Osteoblast (primary cell): ENCODE measurements at regions not wholly inside any gene's neighbourhood (a gene's known extent, or its start where the extent isn't known, plus 50 kb on each side); places are given as distances from the start of the nearest gene placed in this dataset.

Experiments
- DNase-seq: peaks from one replicate; pipeline ENCODE4 v3.0.0; 2011; ENCODE audit warnings: low spot score, mixed read lengths; ENCODE audit not compliant: insufficient read length; ENCODE audit errors: missing footprints
- H2AFZ ChIP-seq: 2 replicates; pipeline ENCODE4 v1.6.0; 2011; ENCODE audit warnings: mild to moderate bottlenecking, low read length
- H3K27ac ChIP-seq: 2 replicates; pipeline ENCODE4 v1.5.1; 2011; ENCODE audit warnings: mild to moderate bottlenecking, low read depth, low read length, moderate library complexity
- H3K27me3 ChIP-seq: 2 replicates; pipeline ENCODE4 v1.6.0; 2012; ENCODE audit warnings: mild to moderate bottlenecking, control low read depth, inconsistent platforms, low read length, moderate library complexity; ENCODE audit not compliant: insufficient read depth
- H3K36me3 ChIP-seq: 2 replicates; pipeline ENCODE4 v1.5.1; 2011; ENCODE audit warnings: mild to moderate bottlenecking, low read length, control low read depth, moderate library complexity; ENCODE audit not compliant: insufficient read depth
- H3K4me1 ChIP-seq: 2 replicates; pipeline ENCODE4 v1.5.1; 2011; ENCODE audit warnings: mild to moderate bottlenecking, low read length, control low read depth, moderate library complexity; ENCODE audit not compliant: insufficient read depth
- H3K4me2 ChIP-seq: 2 replicates; pipeline ENCODE4 v1.6.0; 2011; ENCODE audit warnings: mild to moderate bottlenecking, low read length; ENCODE audit not compliant: insufficient read depth
- H3K4me3 ChIP-seq: fragments of 200-600 bp; sonication (generic); 3 replicates; pipeline ENCODE4 v1.5.1; 2012; ENCODE audit warnings: mild to moderate bottlenecking, low read length, inconsistent platforms; ENCODE audit not compliant: insufficient read depth
- H3K79me2 ChIP-seq: 2 replicates; pipeline ENCODE4 v1.6.0; 2012; ENCODE audit warnings: mild to moderate bottlenecking, low read length, control low read depth, inconsistent platforms; ENCODE audit not compliant: insufficient read depth
- H3K9me3 ChIP-seq: 2 replicates; pipeline ENCODE4 v1.5.1; 2011; ENCODE audit warnings: low read depth, low read length, control low read depth
- H4K20me1 ChIP-seq: 2 replicates; pipeline ENCODE4 v1.6.0; 2012; ENCODE audit warnings: mild to moderate bottlenecking, low read length, control low read depth; ENCODE audit not compliant: insufficient read depth
- CTCF ChIP-seq: IDR thresholded peaks from 2 replicates; pipeline ENCODE4 v1.5.1; 2011; ENCODE audit warnings: mild to moderate bottlenecking, low read depth, low read length, moderate library complexity; ENCODE audit errors: extremely low read depth

- H3K4me1 ChIP-seq = no peaks in the 10 kb centered on the region
- TF ChIP-seq CTCF = no peak
- peaks cover 3% of the 10 kb centered on the region for H3K9me3 ChIP-seq
- H3K27ac ChIP-seq = no peak overlapping the region
- DNase-seq = no peak
- no peak overlapping the region for H3K4me2 ChIP-seq
- H3K4me3 ChIP-seq = no peak overlapping the region
- H2AFZ ChIP-seq = no peak overlapping the region
- no peaks in the 10 kb centered on the region for H3K36me3 ChIP-seq
- H3K27me3 ChIP-seq = no peaks in the 10 kb centered on the region
- no peaks in the 10 kb centered on the region for H3K79me2 ChIP-seq
- no peaks in the 10 kb centered on the region for H4K20me1 ChIP-seq
Observed at GRCh38 chr16:5510819-5511370, 413.3 kb upstream of the EEF2KMT start.

DNA sequence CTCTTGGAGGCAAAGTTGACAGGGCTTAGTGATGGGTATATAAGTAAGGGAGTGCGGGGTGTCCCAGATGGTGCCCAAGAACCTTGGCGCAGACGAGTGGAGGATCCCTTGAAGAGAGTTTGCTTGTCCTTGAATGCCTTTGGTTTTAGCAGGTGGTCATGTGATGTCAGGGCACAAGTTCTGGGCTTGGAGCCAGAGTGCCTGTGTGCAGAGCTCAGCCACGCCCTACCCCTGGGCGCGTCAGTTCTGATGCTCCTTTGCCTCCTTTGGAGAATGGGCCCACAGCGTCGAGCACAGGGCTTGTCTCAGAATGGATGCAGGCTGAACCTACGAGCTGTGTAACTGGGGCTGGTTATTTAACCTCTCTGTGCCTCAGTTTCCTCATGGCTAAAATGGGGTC lies 412.2 kb upstream of the EEF2KMT start:
- no peaks in the 10 kb centered on the region for H3K4me1 ChIP-seq
- H3K36me3 ChIP-seq = no peaks in the 10 kb centered on the region
- no peaks in the 10 kb centered on the region for H3K79me2 ChIP-seq
- H3K9me3 ChIP-seq = peaks cover 3% of the 10 kb centered on the region
- no peaks in the 10 kb centered on the region for H3K27me3 ChIP-seq
- no peak for TF ChIP-seq CTCF
- H3K4me3 ChIP-seq = no peak overlapping the region
- H3K27ac ChIP-seq = no peak overlapping the region
- H4K20me1 ChIP-seq = no peaks in the 10 kb centered on the region
- H2AFZ ChIP-seq = no peak overlapping the region
- no peak for DNase-seq
- no peak overlapping the region for H3K4me2 ChIP-seq

- Histone ChIP-seq H3K27me3 (no peaks in the 10 kb centered on the region), H3K79me2 (no peaks in the 10 kb centered on the region), H3K36me3 (no peaks in the 10 kb centered on the region), H3K4me3 (no peak overlapping the region), H3K9me3 (peaks cover 3% of the 10 kb centered on the region), H3K27ac (no peak overlapping the region), H3K4me2 (no peak overlapping the region), H3K4me1 (no peaks in the 10 kb centered on the region), H4K20me1 (no peaks in the 10 kb centered on the region), H2AFZ (no peak overlapping the region)
- TF ChIP-seq CTCF = no peak
- no peak for DNase-seq
Observed at GRCh38 chr16:5509336-5509735, 411.7 kb upstream of the EEF2KMT start.

- Histone ChIP-seq H4K20me1 (no peaks in the 10 kb centered on the region), H3K27me3 (no peaks in the 10 kb centered on the region), H3K4me3 (no peak overlapping the region), H2AFZ (no peak overlapping the region), H3K36me3 (no peaks in the 10 kb centered on the region), H3K9me3 (peaks cover 3% of the 10 kb centered on the region), H3K27ac (no peak overlapping the region), H3K79me2 (no peaks in the 10 kb centered on the region), H3K4me2 (no peak overlapping the region), H3K4me1 (no peaks in the 10 kb centered on the region)
- TF ChIP-seq CTCF = no peak
- DNase-seq = no peak
Observed at GRCh38 chr16:5508371-5508770, 410.8 kb upstream of the EEF2KMT start.
